Hepatocyte (in vitro differentiated cells): ENCODE measurements at regions not wholly inside any gene's neighbourhood (a gene's known extent, or its start where the extent isn't known, plus 50 kb on each side); places are given as distances from the start of the nearest gene placed in this dataset.

Source experiments
- CTCF ChIP-seq: fragments of 200-600 bp; sonication (generic); IDR thresholded peaks from 2 replicates; pipeline ENCODE4 v1.5.1; 2016; ENCODE audit warnings: antibody characterized with exemption, mild to moderate bottlenecking; ENCODE audit not compliant: poor library complexity
- EZH2 ChIP-seq: fragments of 200-600 bp; sonication (generic); IDR thresholded peaks from 2 replicates; pipeline ENCODE4 v1.6.1; 2016; ENCODE audit warnings: antibody characterized with exemption, mild to moderate bottlenecking, borderline replicate concordance

DNA sequence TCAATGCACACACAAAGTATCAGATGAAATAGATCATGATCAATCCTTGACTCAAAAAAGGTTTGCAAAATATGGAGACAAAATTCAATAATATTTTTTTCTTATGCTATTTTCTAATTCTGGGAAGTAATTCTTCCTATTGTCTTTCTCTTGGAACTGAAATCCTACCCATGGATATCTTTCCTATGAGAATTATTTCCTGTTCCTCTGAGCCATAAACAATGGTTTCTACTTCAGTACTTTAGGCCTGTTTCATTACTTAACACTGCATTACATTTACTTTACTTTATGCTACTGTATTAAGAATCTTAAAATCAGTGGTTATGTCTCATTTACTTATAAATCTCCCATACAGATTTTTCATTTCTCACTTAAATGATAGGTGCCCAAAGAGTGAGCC lies 1025.4 kb upstream of the ACO1 start:
- no peak for TF ChIP-seq CTCF
- no peak for TF ChIP-seq EZH2
